HEK293 (cell line): ENCODE measurements at regions not wholly inside any gene's neighbourhood (a gene's known extent, or its start where the extent isn't known, plus 50 kb on each side); places are given as distances from the start of the nearest gene placed in this dataset.

ENCODE experiments used
- CTCF ChIA-PET: fragments of 350-600 bp; formaldehyde crosslinking; extraction: SDS; loops from one replicate; lab custom pipeline; 2021; ENCODE audit warnings: antibody characterized with exemption; lab: Yijun Ruan, JAX
- POLR2A ChIA-PET: fragments of 300-600 bp; formaldehyde crosslinking; extraction: SDS; loops from one replicate; lab custom pipeline; 2020; ENCODE audit warnings: antibody characterized with exemption, inconsistent platforms; lab: Yijun Ruan, JAX
- H3K27ac ChIP-seq: fragments of 200-500 bp; sonication (Bioruptor generic); 2 replicates; pipeline ENCODE4 v1.5.1; 2014; ENCODE audit warnings: low read depth, low read length, control low read depth, inconsistent platforms; ENCODE audit errors: extremely low read depth
- H3K36me3 ChIP-seq, 2 experiments: fragments of 200-500 bp in 1 of 2; sonication (Bioruptor generic) in 1 of 2; 1 replicate in 1 of 2; 2 replicates in 1 of 2; pipeline ENCODE4 v1.5.1; 2014 to 2017; ENCODE audit warnings: inconsistent platforms in 2 of 2, low read length in 2 of 2; ENCODE audit not compliant: control insufficient read depth in 2 of 2, insufficient read depth in 1 of 2
- H3K4me1 ChIP-seq: fragments of 200-500 bp; sonication (Bioruptor generic); 2 replicates; pipeline ENCODE4 v1.5.1; 2014; ENCODE audit warnings: mild to moderate bottlenecking, low read length, inconsistent platforms; ENCODE audit not compliant: control insufficient read depth, insufficient read depth
- H3K4me3 ChIP-seq: 2 replicates; pipeline ENCODE4 v1.5.1; 2011; ENCODE audit warnings: low read depth, mild to moderate bottlenecking, control low read depth, low read length, moderate library complexity
- H3K9me3 ChIP-seq: fragments of 200-500 bp; sonication (Bioruptor generic); 2 replicates; pipeline ENCODE4 v1.5.1; 2014; ENCODE audit warnings: low read depth, low read length, inconsistent platforms; ENCODE audit not compliant: control insufficient read depth, insufficient read depth
- AEBP2 ChIP-seq: fragments of 450-650 bp; formaldehyde crosslinking; IDR thresholded peaks from 2 replicates; pipeline ENCODE4 v1.5.1; 2016; ENCODE audit warnings: missing biosample characterization, missing genetic modification characterization, borderline replicate concordance
- PBX3 ChIP-seq: sonication (generic); formaldehyde crosslinking; IDR thresholded peaks from 2 replicates; pipeline ENCODE4 v1.8.1; 2022; ENCODE audit warnings: mild to moderate bottlenecking, moderate library complexity, missing genetic modification reagents
- PRDM1 ChIP-seq: fragments of 450-650 bp; formaldehyde crosslinking; IDR thresholded peaks from 2 replicates; pipeline ENCODE4; 2016; ENCODE audit warnings: missing biosample characterization, missing genetic modification characterization
- TCF7L2 ChIP-seq: IDR thresholded peaks from 2 replicates; pipeline ENCODE4 v1.6.1; 2011; ENCODE audit warnings: low read depth, mild to moderate bottlenecking, inconsistent platforms, low read length, moderate library complexity, borderline replicate concordance
- ZBTB10 ChIP-seq: fragments of 450-650 bp; formaldehyde crosslinking; IDR thresholded peaks from 2 replicates; pipeline ENCODE4 v1.5.1; 2016; ENCODE audit warnings: missing biosample characterization, missing genetic modification characterization
- ZNF121 ChIP-seq: fragments of 450-650 bp; formaldehyde crosslinking; IDR thresholded peaks from 2 replicates; pipeline ENCODE4 v1.5.1; 2016; ENCODE audit warnings: missing biosample characterization, missing genetic modification characterization
- ZNF133 ChIP-seq: fragments of 450-650 bp; formaldehyde crosslinking; IDR thresholded peaks from 2 replicates; pipeline ENCODE4 v1.5.1; 2016; ENCODE audit warnings: missing biosample characterization, missing genetic modification characterization
- ZNF138 ChIP-seq: fragments of 450-650 bp; formaldehyde crosslinking; IDR thresholded peaks from 2 replicates; pipeline ENCODE4 v1.5.1; 2016; ENCODE audit warnings: missing biosample characterization, missing genetic modification characterization, borderline replicate concordance
- ZNF157 ChIP-seq: fragments of 450-650 bp; formaldehyde crosslinking; IDR thresholded peaks from 2 replicates; pipeline ENCODE4 v1.5.1; 2016; ENCODE audit warnings: missing biosample characterization, missing genetic modification characterization
- ZNF202 ChIP-seq: fragments of 450-650 bp; formaldehyde crosslinking; IDR thresholded peaks from 2 replicates; pipeline ENCODE4 v1.5.1; 2016; ENCODE audit warnings: missing biosample characterization, missing genetic modification characterization, borderline replicate concordance
- ZNF514 ChIP-seq: fragments of 450-650 bp; formaldehyde crosslinking; IDR thresholded peaks from 2 replicates; pipeline ENCODE4 v1.5.1; 2016; ENCODE audit warnings: missing biosample characterization, missing genetic modification characterization
- ZNF530 ChIP-seq: fragments of 450-650 bp; formaldehyde crosslinking; IDR thresholded peaks from 2 replicates; pipeline ENCODE4 v1.5.1; 2016; ENCODE audit warnings: low read depth, missing biosample characterization, missing genetic modification characterization
- ZNF544 ChIP-seq: fragments of 450-650 bp; formaldehyde crosslinking; IDR thresholded peaks from 2 replicates; pipeline ENCODE4 v1.5.0; 2017; ENCODE audit warnings: missing biosample characterization, missing genetic modification characterization
- ZNF692 ChIP-seq: fragments of 450-650 bp; formaldehyde crosslinking; IDR thresholded peaks from 2 replicates; pipeline ENCODE4 v1.5.1; 2016; ENCODE audit warnings: missing biosample characterization, missing genetic modification characterization
- ZNF768 ChIP-seq: fragments of 450-650 bp; formaldehyde crosslinking; IDR thresholded peaks from 2 replicates; pipeline ENCODE4 v1.5.1; 2018; ENCODE audit warnings: missing biosample characterization, mild to moderate bottlenecking, missing genetic modification characterization
- ZSCAN18 ChIP-seq: fragments of 450-650 bp; formaldehyde crosslinking; IDR thresholded peaks from 2 replicates; pipeline ENCODE4 v1.5.1; 2016; ENCODE audit warnings: missing biosample characterization, missing genetic modification characterization

GRCh38 chr6:19269341-19269898 is 567.8 kb upstream of the ID4 start (continued):
- no peak for TF ChIP-seq ZNF514 (tag by site-specific recombination)
- TF ChIP-seq, all 188 proteins: peak for 0

GRCh38 chr6:19270616-19271015 is 566.6 kb upstream of the ID4 start:
- CTCF ChIA-PET: interaction anchor here (0.6 to 0.7 kb wide), 2 partner anchors 29 to 313 kb away, joined by 3 to 4 read pairs; no protein-coding TSS in a partner anchor
- Histone ChIP-seq H3K27ac (no peak overlapping the region), H3K4me1 (no peaks in the 10 kb centered on the region), H3K4me3 (no peak overlapping the region), H3K9me3 (no peaks in the 10 kb centered on the region), H3K36me3 (no peaks in the 10 kb centered on the region)
- TF ChIP-seq ZBTB10 (tag by site-specific recombination) (no peak), TCF7L2 (no peak), ZNF121 (no peak), ZSCAN18 (tag by site-specific recombination) (no peak), ZNF544 (no peak), AEBP2 (tag by site-specific recombination) (no peak), PBX3 (CRISPR knock-in tag) (no peak), PRDM1 (tag by site-specific recombination) (no peak), ZNF202 (tag by site-specific recombination) (no peak), ZNF157 (no peak), ZNF530 (tag by site-specific recombination) (no peak), ZNF692 (tag by site-specific recombination) (no peak), ZNF138 (no peak), ZNF133 (tag by site-specific recombination) (no peak), ZNF768 (tag by site-specific recombination) (no peak)
- POLR2A ChIA-PET: no interaction called here
